HCT116 (cell line): ENCODE measurements at regions not wholly inside any gene's neighbourhood (a gene's known extent, or its start where the extent isn't known, plus 50 kb on each side); places are given as distances from the start of the nearest gene placed in this dataset.

Experiments
- CEBPB ChIP-seq: IDR thresholded peaks from 2 replicates; pipeline ENCODE4 v1.6.1; 2012; ENCODE audit warnings: low read depth
- EGR1 ChIP-seq: IDR thresholded peaks from 2 replicates; pipeline ENCODE4 v1.6.1; 2012; ENCODE audit warnings: low read depth
- EZH2 ChIP-seq: fragments of 200-600 bp; sonication (generic); IDR thresholded peaks from 2 replicates; pipeline ENCODE4 v1.6.1; 2017; ENCODE audit warnings: antibody characterized with exemption, mixed run types
- EZH2phosphoT487 ChIP-seq: fragments of 200-600 bp; IDR thresholded peaks from 2 replicates; pipeline ENCODE4 v1.6.1; 2018; ENCODE audit warnings: antibody characterized with exemption, borderline replicate concordance
- FOSL1 ChIP-seq: IDR thresholded peaks from 2 replicates; pipeline ENCODE4 v1.6.1; 2012; ENCODE audit warnings: low read depth
- JUND ChIP-seq: IDR thresholded peaks from 2 replicates; pipeline ENCODE4 v1.6.1; 2012
- POLR2A ChIP-seq: IDR thresholded peaks from 2 replicates; pipeline ENCODE4 v1.7.0; 2011; ENCODE audit warnings: borderline replicate concordance; ENCODE audit not compliant: insufficient read depth, insufficient read length; ENCODE audit errors: extremely low read depth
- POLR2AphosphoS5 ChIP-seq: IDR thresholded peaks from 2 replicates; pipeline ENCODE4 v1.6.1; 2011; ENCODE audit warnings: mild to moderate bottlenecking, low read depth, low read length, moderate library complexity
- RAD21 ChIP-seq: IDR thresholded peaks from 2 replicates; pipeline ENCODE4 v1.6.1; 2012; ENCODE audit warnings: low read depth, mild to moderate bottlenecking
- SRF ChIP-seq: IDR thresholded peaks from 2 replicates; pipeline ENCODE4 v1.6.1; 2012; ENCODE audit warnings: low read depth
- TCF7L2 ChIP-seq: IDR thresholded peaks from 2 replicates; pipeline ENCODE4 v1.7.0; 2011; ENCODE audit warnings: borderline replicate concordance, inconsistent platforms; ENCODE audit not compliant: insufficient read depth, insufficient read length; ENCODE audit errors: extremely low read depth
- ZNF274 ChIP-seq: fragments of 200-500 bp; sonication (Bioruptor generic); IDR thresholded peaks from 2 replicates; pipeline ENCODE4 v1.6.1; 2014; ENCODE audit warnings: mild to moderate bottlenecking, low read depth, low read length, inconsistent platforms
- TF ChIP-seq, protein P1 (sequence below), 3 experiments: fragments of 200-600 bp in 1 of 3; sonication (generic) in 1 of 3; IDR thresholded peaks in 2 of 3; conservative IDR thresholded peaks in 1 of 3; 2 replicates each; pipeline ENCODE4 v1.5.1; 2012 to 2017; ENCODE audit warnings: low read depth in 2 of 3, low read length in 2 of 3, antibody characterized with exemption in 1 of 3, borderline replicate concordance in 1 of 3, control low read depth in 1 of 3, mild to moderate bottlenecking in 1 of 3, mixed read lengths in 1 of 3, mixed run types in 1 of 3, moderate library complexity in 1 of 3; ENCODE audit not compliant: insufficient read depth in 1 of 3
- TF ChIP-seq, protein P2 (sequence below): IDR thresholded peaks from 2 replicates; pipeline ENCODE4 v1.6.1; 2012

DNA sequence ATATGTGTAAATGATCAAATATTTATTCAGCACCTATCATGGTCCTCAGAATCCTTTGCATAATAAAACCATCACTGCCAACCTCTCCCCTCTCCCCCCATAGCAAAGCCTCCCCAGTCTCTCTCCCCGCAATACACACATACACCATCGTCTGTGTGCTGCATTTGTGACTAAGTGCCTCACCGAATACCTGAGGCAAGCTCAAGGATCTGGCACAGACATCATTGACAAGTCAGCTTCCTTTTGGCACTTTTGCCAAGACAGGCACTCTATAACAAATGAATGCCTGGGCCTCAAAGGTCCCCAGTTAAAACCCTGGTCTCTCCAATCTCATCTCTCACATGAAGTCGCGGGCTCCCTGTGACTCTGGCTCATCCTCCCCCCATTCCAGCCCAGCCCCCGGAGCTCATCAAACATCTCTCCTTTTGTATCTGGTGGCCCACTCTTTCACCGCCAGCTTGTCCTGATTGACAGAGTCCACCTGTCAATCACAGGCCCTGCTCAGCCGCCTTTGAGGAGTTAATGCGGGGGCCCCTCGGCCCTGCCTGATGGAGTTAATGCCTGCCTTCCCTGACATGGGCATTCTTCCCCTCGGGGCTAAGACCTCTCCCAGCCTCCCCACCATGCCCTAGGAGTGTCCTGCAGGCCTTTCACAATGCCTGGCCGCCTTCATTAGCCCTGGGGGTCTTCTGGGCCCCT lies 135.8 kb upstream of the ATP6AP2 start:
- TF ChIP-seq ZNF274 (no peak), POLR2A (no peak), CEBPB (no peak), POLR2AphosphoS5 (no peak), TCF7L2 (no peak), EZH2phosphoT487 (no peak), FOSL1 (no peak), SRF (no peak), RAD21 (no peak), JUND (no peak), EZH2 (no peak), EGR1 (no peak)
- TF ChIP-seq, protein P1, sequence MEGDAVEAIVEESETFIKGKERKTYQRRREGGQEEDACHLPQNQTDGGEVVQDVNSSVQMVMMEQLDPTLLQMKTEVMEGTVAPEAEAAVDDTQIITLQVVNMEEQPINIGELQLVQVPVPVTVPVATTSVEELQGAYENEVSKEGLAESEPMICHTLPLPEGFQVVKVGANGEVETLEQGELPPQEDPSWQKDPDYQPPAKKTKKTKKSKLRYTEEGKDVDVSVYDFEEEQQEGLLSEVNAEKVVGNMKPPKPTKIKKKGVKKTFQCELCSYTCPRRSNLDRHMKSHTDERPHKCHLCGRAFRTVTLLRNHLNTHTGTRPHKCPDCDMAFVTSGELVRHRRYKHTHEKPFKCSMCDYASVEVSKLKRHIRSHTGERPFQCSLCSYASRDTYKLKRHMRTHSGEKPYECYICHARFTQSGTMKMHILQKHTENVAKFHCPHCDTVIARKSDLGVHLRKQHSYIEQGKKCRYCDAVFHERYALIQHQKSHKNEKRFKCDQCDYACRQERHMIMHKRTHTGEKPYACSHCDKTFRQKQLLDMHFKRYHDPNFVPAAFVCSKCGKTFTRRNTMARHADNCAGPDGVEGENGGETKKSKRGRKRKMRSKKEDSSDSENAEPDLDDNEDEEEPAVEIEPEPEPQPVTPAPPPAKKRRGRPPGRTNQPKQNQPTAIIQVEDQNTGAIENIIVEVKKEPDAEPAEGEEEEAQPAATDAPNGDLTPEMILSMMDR (IDR thresholded peaks at IDR 0.05 in 2 of 3, conservative IDR thresholded peaks at IDR 0.05 in 1 of 3; ENCODE audit: borderline replicate concordance in 1 of 3, insufficient read depth in 1 of 3, low read depth in 2 of 3, low read length in 2 of 3), result no peak
- TF ChIP-seq, protein P2, sequence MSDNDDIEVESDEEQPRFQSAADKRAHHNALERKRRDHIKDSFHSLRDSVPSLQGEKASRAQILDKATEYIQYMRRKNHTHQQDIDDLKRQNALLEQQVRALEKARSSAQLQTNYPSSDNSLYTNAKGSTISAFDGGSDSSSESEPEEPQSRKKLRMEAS, result no peak
